HepG2 (cell line): ENCODE measurements at regions not wholly inside any gene's neighbourhood (a gene's known extent, or its start where the extent isn't known, plus 50 kb on each side); places are given as distances from the start of the nearest gene placed in this dataset.

Source experiments
- ATAC-seq: fragments of 200-7000 bp; cut with Tn5 transposase; 3 replicates; pipeline ENCODE4 v1.9.1; 2020; ENCODE audit warnings: mild to moderate bottlenecking, moderate library complexity
- BruUV-seq: library from RNA; stranded (reverse); fragments of 400-500 nt; replicated peaks from 2 replicates; lab custom pipeline; 2021; lab: Mats Ljungman, UMichigan
- CTCF ChIA-PET: fragments of 300-600 bp; formaldehyde crosslinking; extraction: SDS; loops from one replicate; lab custom pipeline; 2021; ENCODE audit warnings: low total read pairs, inconsistent platforms, low intra/inter-chr PET ratio; lab: Yijun Ruan, JAX
- POLR2A ChIA-PET: fragments of 350-600 bp; sonication (Branson Sonifier 250); formaldehyde crosslinking; loops from one replicate; lab custom pipeline; 2020; ENCODE audit warnings: antibody characterized with exemption, inconsistent platforms; lab: Yijun Ruan, JAX
- DNase-seq: peaks from one replicate; pipeline ENCODE4 v3.0.0-alpha.2; 2015; ENCODE audit warnings: low spot score
- FAIRE-seq: peaks from 3 replicates; lab custom pipeline; 2011; peaks lifted over from hg19 to GRCh38; lab: Jason Lieb, UNC
- H2AFZ ChIP-seq: one replicate; pipeline ENCODE4 v1.6.1; 2011; ENCODE audit warnings: low read length, inconsistent platforms
- H3K27ac ChIP-seq: fragments of 300-600 bp; 3 replicates; pipeline ENCODE4 v1.8.0; 2011; ENCODE audit warnings: mixed run types, mild to moderate bottlenecking, mixed read lengths, low read length, inconsistent platforms; ENCODE audit not compliant: insufficient read depth; ENCODE audit errors: extremely low read length
- H3K27me3 ChIP-seq, 2 experiments: fragments of 200-600 bp in 1 of 2; 2 replicates in 1 of 2; 3 replicates in 1 of 2; pipeline versions ENCODE4 v1.6.0 to v1.8.0; 2011; ENCODE audit warnings: low read length in 2 of 2, mild to moderate bottlenecking in 2 of 2, moderate library complexity in 2 of 2, inconsistent platforms in 1 of 2; ENCODE audit not compliant: insufficient read depth in 2 of 2, control insufficient read depth in 1 of 2
- H3K36me3 ChIP-seq, 2 experiments: fragments of 200-600 bp in 1 of 2; replicated peaks in 1 of 2; 2 replicates in 1 of 2; 3 replicates in 1 of 2; pipeline versions ENCODE4 v1.5.1 to v1.8.0; 2011; ENCODE audit warnings: low read length in 2 of 2, inconsistent platforms in 1 of 2; ENCODE audit not compliant: insufficient read depth in 2 of 2, control insufficient read depth in 1 of 2
- H3K4me1 ChIP-seq: 2 replicates; pipeline ENCODE4 v1.5.1; 2012; ENCODE audit warnings: low read length, inconsistent platforms; ENCODE audit not compliant: insufficient read depth
- H3K4me2 ChIP-seq: 2 replicates; pipeline ENCODE4 v1.6.0; 2011; ENCODE audit warnings: low read depth, low read length, inconsistent platforms
- H3K4me3 ChIP-seq, 3 experiments: fragments of 200-600 bp in 1 of 3; sonication (generic), shearing (Covaris generic) in 1 of 3; replicated peaks in 1 of 3; 2 replicates each; pipeline ENCODE4 v1.5.1; 2011 to 2016; ENCODE audit warnings: low read length in 3 of 3, inconsistent platforms in 2 of 3, low read depth in 2 of 3, mild to moderate bottlenecking in 2 of 3, control low read depth in 1 of 3, mixed read lengths in 1 of 3; ENCODE audit not compliant: insufficient read depth in 1 of 3
- H3K79me2 ChIP-seq: one replicate; pipeline ENCODE4 v1.6.1; 2011; ENCODE audit warnings: low read length, inconsistent platforms; ENCODE audit not compliant: insufficient read depth
- H3K9ac ChIP-seq: 2 replicates; pipeline ENCODE4 v1.6.0; 2011; ENCODE audit warnings: mild to moderate bottlenecking, low read depth, low read length, inconsistent platforms; ENCODE audit not compliant: insufficient read depth
- H3K9me3 ChIP-seq: 2 replicates; pipeline ENCODE4 v1.5.1; 2012; ENCODE audit warnings: mild to moderate bottlenecking, low read length
- H4K20me1 ChIP-seq: 2 replicates; pipeline ENCODE4 v1.6.0; 2011; ENCODE audit warnings: inconsistent platforms, mild to moderate bottlenecking, low read length, moderate library complexity; ENCODE audit not compliant: insufficient read depth
- ATF7 ChIP-seq, 2 experiments: fragments of 450-650 bp in 1 of 2; sonication (generic) in 1 of 2; formaldehyde crosslinking in 1 of 2; IDR thresholded peaks; 2 replicates each; pipeline versions ENCODE4 v1.4.0 to v1.6.1; 2016 to 2020; ENCODE audit warnings: antibody characterized with exemption in 1 of 2, mild to moderate bottlenecking in 1 of 2, missing genetic modification reagents in 1 of 2
- CHCHD3 ChIP-seq: sonication (generic); formaldehyde crosslinking; IDR thresholded peaks from 2 replicates; pipeline ENCODE4 v1.8.0; 2022; ENCODE audit warnings: mild to moderate bottlenecking, missing genetic modification reagents, moderate library complexity
- CREB1 ChIP-seq, 2 experiments: fragments of 450-650 bp in 1 of 2; IDR thresholded peaks; 2 replicates each; pipeline ENCODE4 v1.6.1; 2016 to 2017; ENCODE audit warnings: control low read depth in 1 of 2, mild to moderate bottlenecking in 1 of 2, missing compliant biosample characterization in 1 of 2, missing genetic modification characterization in 1 of 2
- SNAI1 ChIP-seq: sonication (generic); formaldehyde crosslinking; IDR thresholded peaks from 2 replicates; pipeline ENCODE4 v1.5.0; 2020; ENCODE audit warnings: mild to moderate bottlenecking, missing genetic modification reagents, borderline replicate concordance
- WGBS: methylation state at CpG from one replicate; pipeline ENCODE4 v1.1.6; 2017; ENCODE audit warnings: low lambda C conversion rate; 5-methylcytosine and 5-hydroxymethylcytosine counted together
- in situ Hi-C: cut with HindIII; loops from 2 replicates; pipeline ENCODE4 v1.10.0; 2017; ENCODE audit warnings: low pct_unique_long_range_greater_than_20kb; ENCODE audit not compliant: extremely low pct_ligation_motif_present
- intact Hi-C: fragments of 100-400 bp; cut with micrococcal nuclease; formaldehyde crosslinking; loops from one replicate; pipeline ENCODE4 v1.10.0; 2022; ENCODE audit not compliant: unreplicated experiment
- TF ChIP-seq, protein P1 (sequence below): sonication (generic); formaldehyde crosslinking; IDR thresholded peaks from 2 replicates; pipeline ENCODE4 v1.4.0; 2020; ENCODE audit warnings: missing genetic modification reagents
- TF ChIP-seq, protein P2 (sequence below): sonication (generic); formaldehyde crosslinking; IDR thresholded peaks from one replicate; pipeline ENCODE4 v1.5.1; 2020; ENCODE audit warnings: mild to moderate bottlenecking, missing genetic modification reagents; ENCODE audit errors: not compliant biosample characterization

DNA sequence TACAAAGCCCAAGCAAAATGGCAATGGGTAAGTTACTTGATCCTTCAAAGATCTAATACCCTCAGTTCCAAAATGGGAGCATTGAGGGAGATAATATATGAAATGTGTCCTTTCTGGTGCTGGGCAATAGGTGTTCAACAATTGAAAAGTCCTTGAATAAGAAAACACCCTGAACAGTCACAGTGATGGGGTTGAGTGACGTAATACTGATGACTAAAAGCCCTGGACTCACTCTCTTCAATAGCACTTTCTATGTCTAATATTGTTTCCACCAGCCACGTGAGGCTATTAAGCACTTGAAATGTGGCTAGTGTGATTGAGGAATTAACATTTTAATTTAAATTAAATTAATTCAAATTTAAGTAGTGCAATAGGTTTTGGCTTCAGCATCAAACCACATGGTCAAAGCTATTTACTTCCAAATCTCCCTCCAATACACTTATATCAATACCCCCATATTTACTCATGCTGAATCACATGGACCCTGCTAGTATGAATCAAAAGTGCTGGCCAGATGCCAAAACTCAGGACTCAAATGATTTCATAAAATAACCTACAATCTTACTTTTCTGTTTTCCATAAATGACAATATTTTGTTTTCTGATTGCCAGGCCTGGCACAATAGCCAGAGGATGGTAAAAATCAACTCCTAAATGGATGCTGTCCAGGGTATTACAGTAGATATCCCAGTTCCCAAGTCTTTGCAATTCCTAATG is 516.2 kb downstream of the HAPSTR1 start:
- no peaks in the 10 kb centered on the region for H3K9me3 ChIP-seq
- TF ChIP-seq CREB1 (IDR thresholded peaks at IDR 0.05): peak; percentile 85
- TF ChIP-seq CREB1 (CRISPR knock-in tag; IDR thresholded peaks at IDR 0.05): no peak
- TF ChIP-seq, protein P1, sequence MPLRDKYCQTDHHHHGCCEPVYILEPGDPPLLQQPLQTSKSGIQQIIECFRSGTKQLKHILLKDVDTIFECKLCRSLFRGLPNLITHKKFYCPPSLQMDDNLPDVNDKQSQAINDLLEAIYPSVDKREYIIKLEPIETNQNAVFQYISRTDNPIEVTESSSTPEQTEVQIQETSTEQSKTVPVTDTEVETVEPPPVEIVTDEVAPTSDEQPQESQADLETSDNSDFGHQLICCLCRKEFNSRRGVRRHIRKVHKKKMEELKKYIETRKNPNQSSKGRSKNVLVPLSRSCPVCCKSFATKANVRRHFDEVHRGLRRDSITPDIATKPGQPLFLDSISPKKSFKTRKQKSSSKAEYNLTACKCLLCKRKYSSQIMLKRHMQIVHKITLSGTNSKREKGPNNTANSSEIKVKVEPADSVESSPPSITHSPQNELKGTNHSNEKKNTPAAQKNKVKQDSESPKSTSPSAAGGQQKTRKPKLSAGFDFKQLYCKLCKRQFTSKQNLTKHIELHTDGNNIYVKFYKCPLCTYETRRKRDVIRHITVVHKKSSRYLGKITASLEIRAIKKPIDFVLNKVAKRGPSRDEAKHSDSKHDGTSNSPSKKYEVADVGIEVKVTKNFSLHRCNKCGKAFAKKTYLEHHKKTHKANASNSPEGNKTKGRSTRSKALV: no peak
- TF ChIP-seq ATF7 (IDR thresholded peaks at IDR 0.05): peak; percentile 36; the same call in 1 of the 2 replicates
- TF ChIP-seq ATF7 (CRISPR knock-in tag; IDR thresholded peaks at IDR 0.05): no peak
- CTCF ChIA-PET: no interaction called here
- H3K36me3 ChIP-seq: no peaks in the 10 kb centered on the region
- no peak overlapping the region for H3K27ac ChIP-seq
- no peak overlapping the region for H2AFZ ChIP-seq
- H3K4me2 ChIP-seq: no peak overlapping the region
- no TSS peak for BruUV-seq
- FAIRE-seq (no peak), ATAC-seq (no peak), DNase-seq (no peak)
- no peak overlapping the region for H3K9ac ChIP-seq
- peaks cover 0 to 26% of the 10 kb centered on the region in 2 experiments; a peak in 2 of 5 replicates for H3K27me3 ChIP-seq
- no peaks in the 10 kb centered on the region for H3K4me1 ChIP-seq
- POLR2A ChIA-PET: no interaction called here
- in situ Hi-C loops (no loop called here), intact Hi-C loops (no loop called here)
- no peaks in the 10 kb centered on the region for H4K20me1 ChIP-seq
- no peak overlapping the region for H3K4me3 ChIP-seq
- 21% methylated on average over 2 of the region's 2 CpGs for WGBS
- H3K79me2 ChIP-seq: no peaks in the 10 kb centered on the region

DNA sequence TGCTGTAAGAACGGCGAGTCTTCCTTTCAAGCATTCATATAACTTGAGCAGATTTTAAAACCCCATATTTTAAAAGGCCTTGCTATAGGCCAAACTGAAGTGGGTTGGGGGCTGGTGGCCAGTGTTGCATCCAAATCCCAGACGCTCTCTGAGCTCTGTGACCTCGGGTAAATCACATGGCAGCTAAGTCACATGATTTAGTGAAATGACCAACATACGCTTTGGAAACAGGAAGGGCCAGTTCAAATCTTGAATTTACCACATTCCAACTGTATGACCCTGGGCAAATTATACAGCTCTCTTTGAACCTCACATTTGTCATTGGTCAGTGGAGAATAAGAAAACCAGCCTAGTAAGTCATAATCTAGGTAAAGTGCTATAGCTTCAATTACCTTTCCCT is 519.3 kb downstream of the HAPSTR1 start:
- ChIA-PET CTCF (no interaction called here), POLR2A (no interaction called here)
- H3K79me2 ChIP-seq: no peaks in the 10 kb centered on the region
- H3K4me2 ChIP-seq: no peak overlapping the region
- H3K9ac ChIP-seq: no peak overlapping the region
- no peak for FAIRE-seq
- ATAC-seq: no peak
- no peak for DNase-seq
- H3K27me3 ChIP-seq: peaks cover 0 to 16% of the 10 kb centered on the region in 2 experiments; a peak in 1 of 5 replicates
- H4K20me1 ChIP-seq: no peaks in the 10 kb centered on the region
- no peak overlapping the region for H3K27ac ChIP-seq
- in situ Hi-C loops (no loop called here), intact Hi-C loops (no loop called here)
- H3K36me3 ChIP-seq: no peaks in the 10 kb centered on the region
- no peak overlapping the region for H2AFZ ChIP-seq
- H3K4me3 ChIP-seq: no peak overlapping the region
- BruUV-seq: no TSS peak
- no peaks in the 10 kb centered on the region for H3K9me3 ChIP-seq
- no peaks in the 10 kb centered on the region for H3K4me1 ChIP-seq
- 15% methylated on average over 5 of the region's 5 CpGs for WGBS
- TF ChIP-seq SNAI1 (CRISPR knock-in tag) (no peak), CHCHD3 (CRISPR knock-in tag) (no peak)
- TF ChIP-seq, protein P2, sequence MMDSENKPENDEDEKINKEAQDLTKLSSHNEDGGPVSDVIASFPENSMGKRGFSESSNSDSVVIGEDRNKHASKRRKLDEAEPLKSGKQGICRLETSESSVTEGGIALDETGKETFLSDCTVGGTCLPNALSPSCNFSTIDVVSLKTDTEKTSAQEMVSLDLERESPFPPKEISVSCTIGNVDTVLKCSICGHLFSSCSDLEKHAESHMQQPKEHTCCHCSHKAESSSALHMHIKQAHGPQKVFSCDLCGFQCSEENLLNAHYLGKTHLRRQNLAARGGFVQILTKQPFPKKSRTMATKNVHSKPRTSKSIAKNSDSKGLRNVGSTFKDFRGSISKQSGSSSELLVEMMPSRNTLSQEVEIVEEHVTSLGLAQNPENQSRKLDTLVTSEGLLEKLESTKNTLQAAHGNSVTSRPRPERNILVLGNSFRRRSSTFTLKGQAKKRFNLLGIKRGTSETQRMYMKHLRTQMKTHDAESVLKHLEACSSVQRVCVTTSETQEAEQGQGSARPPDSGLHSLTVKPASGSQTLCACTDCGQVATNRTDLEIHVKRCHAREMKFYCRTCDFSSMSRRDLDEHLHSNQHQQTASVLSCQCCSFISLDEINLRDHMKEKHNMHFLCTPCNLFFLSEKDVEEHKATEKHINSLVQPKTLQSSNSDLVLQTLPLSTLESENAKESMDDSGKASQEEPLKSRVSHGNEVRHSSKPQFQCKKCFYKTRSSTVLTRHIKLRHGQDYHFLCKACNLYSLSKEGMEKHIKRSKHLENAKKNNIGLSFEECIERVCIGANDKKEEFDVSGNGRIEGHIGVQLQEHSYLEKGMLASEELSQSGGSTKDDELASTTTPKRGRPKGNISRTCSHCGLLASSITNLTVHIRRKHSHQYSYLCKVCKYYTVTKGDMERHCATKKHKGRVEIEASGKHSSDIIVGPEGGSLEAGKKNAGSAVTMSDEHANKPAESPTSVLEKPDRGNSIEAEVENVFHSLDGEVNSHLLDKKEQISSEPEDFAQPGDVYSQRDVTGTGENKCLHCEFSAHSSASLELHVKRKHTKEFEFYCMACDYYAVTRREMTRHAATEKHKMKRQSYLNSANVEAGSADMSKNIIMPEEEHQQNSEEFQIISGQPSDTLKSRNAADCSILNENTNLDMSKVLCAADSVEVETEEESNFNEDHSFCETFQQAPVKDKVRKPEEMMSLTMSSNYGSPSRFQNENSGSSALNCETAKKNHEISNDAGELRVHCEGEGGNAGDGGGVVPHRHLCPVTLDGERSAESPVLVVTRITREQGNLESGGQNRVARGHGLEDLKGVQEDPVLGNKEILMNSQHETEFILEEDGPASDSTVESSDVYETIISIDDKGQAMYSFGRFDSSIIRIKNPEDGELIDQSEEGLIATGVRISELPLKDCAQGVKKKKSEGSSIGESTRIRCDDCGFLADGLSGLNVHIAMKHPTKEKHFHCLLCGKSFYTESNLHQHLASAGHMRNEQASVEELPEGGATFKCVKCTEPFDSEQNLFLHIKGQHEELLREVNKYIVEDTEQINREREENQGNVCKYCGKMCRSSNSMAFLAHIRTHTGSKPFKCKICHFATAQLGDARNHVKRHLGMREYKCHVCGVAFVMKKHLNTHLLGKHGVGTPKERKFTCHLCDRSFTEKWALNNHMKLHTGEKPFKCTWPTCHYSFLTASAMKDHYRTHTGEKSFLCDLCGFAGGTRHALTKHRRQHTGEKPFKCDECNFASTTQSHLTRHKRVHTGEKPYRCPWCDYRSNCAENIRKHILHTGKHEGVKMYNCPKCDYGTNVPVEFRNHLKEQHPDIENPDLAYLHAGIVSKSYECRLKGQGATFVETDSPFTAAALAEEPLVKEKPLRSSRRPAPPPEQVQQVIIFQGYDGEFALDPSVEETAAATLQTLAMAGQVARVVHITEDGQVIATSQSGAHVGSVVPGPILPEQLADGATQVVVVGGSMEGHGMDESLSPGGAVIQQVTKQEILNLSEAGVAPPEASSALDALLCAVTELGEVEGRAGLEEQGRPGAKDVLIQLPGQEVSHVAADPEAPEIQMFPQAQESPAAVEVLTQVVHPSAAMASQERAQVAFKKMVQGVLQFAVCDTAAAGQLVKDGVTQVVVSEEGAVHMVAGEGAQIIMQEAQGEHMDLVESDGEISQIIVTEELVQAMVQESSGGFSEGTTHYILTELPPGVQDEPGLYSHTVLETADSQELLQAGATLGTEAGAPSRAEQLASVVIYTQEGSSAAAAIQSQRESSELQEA (CRISPR knock-in tag): no peak
